Bronchial epithelial cell (primary cell): ENCODE measurements at regions not wholly inside any gene's neighbourhood (a gene's known extent, or its start where the extent isn't known, plus 50 kb on each side); places are given as distances from the start of the nearest gene placed in this dataset.
"Not testable (repeated sequence)": the region's sequence is repeated elsewhere in the genome, so short reads cannot be mapped to it uniquely, and the experiment has no call there.

ENCODE experiments used
- DNase-seq: peaks from one replicate; pipeline ENCODE4 v3.0.0-alpha.2; 2010; ENCODE audit warnings: low read depth
- FAIRE-seq: peaks from 2 replicates; lab custom pipeline; 2011; peaks lifted over from hg19 to GRCh38; lab: Jason Lieb, UNC
- H3K27me3 ChIP-seq: 2 replicates; pipeline ENCODE4 v1.5.1; 2011; ENCODE audit warnings: low read length; ENCODE audit not compliant: control insufficient read depth, insufficient read depth
- H3K36me3 ChIP-seq: 2 replicates; pipeline ENCODE4 v1.5.1; 2011; ENCODE audit warnings: low read length; ENCODE audit not compliant: control insufficient read depth, insufficient read depth
- H3K4me3 ChIP-seq: 2 replicates; pipeline ENCODE4 v1.5.1; 2011; ENCODE audit warnings: mild to moderate bottlenecking, low read depth, low read length, control low read depth
- TF ChIP-seq, protein P1 (sequence below): IDR thresholded peaks from 2 replicates; pipeline ENCODE4 v1.5.1; 2011; ENCODE audit warnings: mild to moderate bottlenecking, moderate library complexity, low read length, control low read depth, inconsistent platforms; ENCODE audit not compliant: insufficient read depth, severe bottlenecking

GRCh38 chr6:19562468-19562867 is 274.7 kb upstream of the ID4 start:
- H3K36me3 ChIP-seq: no peaks in the 10 kb centered on the region
- TF ChIP-seq, protein P1, sequence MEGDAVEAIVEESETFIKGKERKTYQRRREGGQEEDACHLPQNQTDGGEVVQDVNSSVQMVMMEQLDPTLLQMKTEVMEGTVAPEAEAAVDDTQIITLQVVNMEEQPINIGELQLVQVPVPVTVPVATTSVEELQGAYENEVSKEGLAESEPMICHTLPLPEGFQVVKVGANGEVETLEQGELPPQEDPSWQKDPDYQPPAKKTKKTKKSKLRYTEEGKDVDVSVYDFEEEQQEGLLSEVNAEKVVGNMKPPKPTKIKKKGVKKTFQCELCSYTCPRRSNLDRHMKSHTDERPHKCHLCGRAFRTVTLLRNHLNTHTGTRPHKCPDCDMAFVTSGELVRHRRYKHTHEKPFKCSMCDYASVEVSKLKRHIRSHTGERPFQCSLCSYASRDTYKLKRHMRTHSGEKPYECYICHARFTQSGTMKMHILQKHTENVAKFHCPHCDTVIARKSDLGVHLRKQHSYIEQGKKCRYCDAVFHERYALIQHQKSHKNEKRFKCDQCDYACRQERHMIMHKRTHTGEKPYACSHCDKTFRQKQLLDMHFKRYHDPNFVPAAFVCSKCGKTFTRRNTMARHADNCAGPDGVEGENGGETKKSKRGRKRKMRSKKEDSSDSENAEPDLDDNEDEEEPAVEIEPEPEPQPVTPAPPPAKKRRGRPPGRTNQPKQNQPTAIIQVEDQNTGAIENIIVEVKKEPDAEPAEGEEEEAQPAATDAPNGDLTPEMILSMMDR: no peak
- DNase-seq (no peak), FAIRE-seq (no peak)
- H3K4me3 ChIP-seq: no peak overlapping the region
- H3K27me3 ChIP-seq: no peaks in the 10 kb centered on the region

DNA sequence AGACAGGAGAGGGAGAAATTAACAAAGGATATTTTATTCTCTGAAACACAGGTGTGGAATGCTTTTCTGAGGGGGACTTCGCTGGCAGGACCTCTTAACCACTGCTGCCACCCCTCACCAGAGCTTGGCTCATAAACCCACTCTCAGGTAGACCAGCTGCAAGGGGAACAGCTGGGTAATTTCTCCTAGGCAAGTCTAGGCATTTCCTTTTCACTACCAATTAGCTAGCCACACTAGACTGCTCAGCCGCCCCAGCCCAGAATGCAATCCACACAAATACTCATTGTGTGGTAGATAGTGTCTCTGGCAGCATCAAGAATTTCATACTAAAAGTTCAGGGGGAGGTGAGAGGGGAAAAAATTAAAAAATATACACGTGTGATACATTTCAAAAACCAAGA is 267.6 kb upstream of the ID4 start:
- FAIRE-seq: no peak
- DNase-seq: no peak

GRCh38 chr6:19571176-19571575 is 266.0 kb upstream of the ID4 start:
- Histone ChIP-seq H3K27me3 (no peaks in the 10 kb centered on the region), H3K4me3 (no peak overlapping the region), H3K36me3 (no peaks in the 10 kb centered on the region)
- no peak for DNase-seq
- TF ChIP-seq, protein P1: no peak
- no peak for FAIRE-seq

More for the DNA sequence above, 267.6 kb upstream of the ID4 start:
- TF ChIP-seq, protein P1: no peak
- Histone ChIP-seq H3K4me3 (no peak overlapping the region), H3K36me3 (no peaks in the 10 kb centered on the region), H3K27me3 (no peaks in the 10 kb centered on the region)

DNA sequence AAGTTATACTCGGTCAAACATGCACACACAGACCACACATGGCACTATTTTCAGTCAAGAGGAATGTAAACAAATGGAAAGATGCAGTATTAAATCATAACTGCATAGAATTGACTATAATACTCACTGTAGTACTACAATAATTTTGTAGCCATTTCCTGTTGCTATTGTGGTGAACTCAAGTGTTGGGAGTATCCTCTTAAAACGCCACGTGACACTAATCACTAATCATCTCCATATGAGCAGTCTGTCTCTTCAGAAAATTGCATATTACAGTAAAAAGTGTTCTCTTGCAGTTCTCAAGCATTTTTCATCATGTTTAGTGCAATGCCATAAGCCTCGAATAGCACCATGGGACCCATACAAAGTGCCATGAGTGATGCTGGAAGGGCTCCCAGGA is 258.7 kb upstream of the ID4 start:
- Histone ChIP-seq H3K4me3 (no peak overlapping the region), H3K27me3 (no peaks in the 10 kb centered on the region), H3K36me3 (no peaks in the 10 kb centered on the region)
- no peak for FAIRE-seq
- TF ChIP-seq, protein P1: no peak
- no peak for DNase-seq

DNA sequence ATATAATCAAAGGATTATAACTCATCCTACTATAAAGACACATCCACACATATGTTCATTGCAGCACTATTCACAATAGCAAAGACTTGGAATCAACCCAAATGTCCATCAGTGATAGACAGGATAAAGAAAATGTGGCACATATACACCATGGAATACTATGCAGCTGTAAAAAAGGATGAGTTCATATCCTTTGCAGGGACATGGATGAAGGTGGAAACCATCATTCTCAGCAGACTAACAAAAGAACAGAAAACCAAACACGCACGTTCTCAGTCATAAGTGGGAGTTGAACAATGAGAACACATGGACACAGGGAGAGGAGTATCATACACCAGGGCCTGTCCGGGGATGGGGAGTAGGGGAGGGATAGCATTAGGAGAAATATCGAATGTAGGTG is 253.0 kb upstream of the ID4 start:
- H3K36me3 ChIP-seq, H3K4me3 ChIP-seq, H3K27me3 ChIP-seq, FAIRE-seq, DNase-seq: not testable (repeated sequence)

GRCh38 chr6:19587238-19587942 is 249.8 kb upstream of the ID4 start:
- TF ChIP-seq, protein P1: no peak
- Histone ChIP-seq H3K36me3 (no peaks in the 10 kb centered on the region), H3K4me3 (no peak overlapping the region), H3K27me3 (no peaks in the 10 kb centered on the region)
- FAIRE-seq (no peak), DNase-seq (no peak)
